NCI-H748 (cell line): ENCODE measurements at regions not wholly inside any gene's neighbourhood (a gene's known extent, or its start where the extent isn't known, plus 50 kb on each side); places are given as distances from the start of the nearest gene placed in this dataset.
"Not testable (repeated sequence)": the region's sequence is repeated elsewhere in the genome, so short reads cannot be mapped to it uniquely, and the experiment has no call there.

ENCODE experiments used
- DNase-seq: peaks from one replicate; lab custom pipeline; 2025; ENCODE audit not compliant: unreplicated experiment; lab: John Stamatoyannopoulos, UW

- no peak for DNase-seq
Measured at GRCh38 chr4:170464614-170465197, 374.9 kb upstream of the AADAT start.

- no peak for DNase-seq
Measured at GRCh38 chr4:170446782-170447181, 357.0 kb upstream of the AADAT start.

- not testable (repeated sequence) for DNase-seq
Measured at GRCh38 chr4:170441146-170441545, 351.4 kb upstream of the AADAT start.

- no peak for DNase-seq
Measured at GRCh38 chr4:170428929-170429328, 339.2 kb upstream of the AADAT start.

GRCh38 chr4:170425521-170426143 is 335.9 kb upstream of the AADAT start:
- no peak for DNase-seq

GRCh38 chr4:170425040-170425439 is 335.3 kb upstream of the AADAT start:
- DNase-seq = no peak

GRCh38 chr4:170423137-170423536 is 333.4 kb upstream of the AADAT start:
- no peak for DNase-seq

- DNase-seq = peak; percentile 27
Measured at GRCh38 chr4:170420255-170420693, 330.5 kb upstream of the AADAT start.

- DNase-seq = no peak
Measured at GRCh38 chr4:170414961-170415360, 325.2 kb upstream of the AADAT start.

GRCh38 chr4:170414360-170414759 is 324.6 kb upstream of the AADAT start:
- DNase-seq = no peak

- DNase-seq = no peak
Measured at GRCh38 chr4:170413951-170414350, 324.2 kb upstream of the AADAT start.

GRCh38 chr4:170400361-170400760 is 310.6 kb upstream of the AADAT start:
- no peak for DNase-seq

- DNase-seq = no peak
Measured at GRCh38 chr4:170399581-170400293, 310.0 kb upstream of the AADAT start.

GRCh38 chr4:170398218-170398617 is 308.5 kb upstream of the AADAT start:
- DNase-seq = no peak

GRCh38 chr4:170395773-170396172 is 306.0 kb upstream of the AADAT start:
- DNase-seq = no peak

- DNase-seq = no peak
Measured at GRCh38 chr4:170391066-170391740, 301.4 kb upstream of the AADAT start.

- no peak for DNase-seq
Measured at GRCh38 chr4:170389411-170389810, 299.7 kb upstream of the AADAT start.

- no peak for DNase-seq
Measured at GRCh38 chr4:170388255-170388654, 298.5 kb upstream of the AADAT start.

GRCh38 chr4:170386971-170387370 is 297.2 kb upstream of the AADAT start:
- no peak for DNase-seq

- DNase-seq = no peak
Measured at GRCh38 chr4:170386511-170386910, 296.8 kb upstream of the AADAT start.

GRCh38 chr4:170374770-170375169 is 285.0 kb upstream of the AADAT start:
- DNase-seq = no peak

- DNase-seq = no peak
Measured at GRCh38 chr4:170348945-170349344, 259.2 kb upstream of the AADAT start.
